Hematopoietic multipotent progenitor cell treated with erythropoietin and hydrocortisone succinate and interleukin-3 and kit ligand, for 8 days (in vitro differentiated cells): ENCODE measurements at regions not wholly inside any gene's neighbourhood (a gene's known extent, or its start where the extent isn't known, plus 50 kb on each side); places are given as distances from the start of the nearest gene placed in this dataset.
"Not testable (repeated sequence)": the region's sequence is repeated elsewhere in the genome, so short reads cannot be mapped to it uniquely, and the experiment has no call there.

Source experiments
- DNase-seq: peaks from one replicate; pipeline ENCODE4 v3.0.0-alpha.2; 2015

GRCh38 chr9:25830381-25830780 lies 152.1 kb upstream of the TUSC1 start:
- no peak for DNase-seq

- no peak for DNase-seq
Observed at GRCh38 chr9:25827626-25828025, 149.4 kb upstream of the TUSC1 start.

- no peak for DNase-seq
Observed at GRCh38 chr9:25816439-25816838, 138.2 kb upstream of the TUSC1 start.

- no peak for DNase-seq
Observed at GRCh38 chr9:25814023-25814422, 135.8 kb upstream of the TUSC1 start.

GRCh38 chr9:25813478-25813877 lies 135.2 kb upstream of the TUSC1 start:
- no peak for DNase-seq

- DNase-seq: no peak
Observed at GRCh38 chr9:25808554-25808953, 130.3 kb upstream of the TUSC1 start.

- no peak for DNase-seq
Observed at GRCh38 chr9:25804856-25805255, 126.6 kb upstream of the TUSC1 start.

GRCh38 chr9:25801989-25802388 lies 123.7 kb upstream of the TUSC1 start:
- DNase-seq: not testable (repeated sequence)

GRCh38 chr9:25773805-25774204 lies 95.6 kb upstream of the TUSC1 start:
- DNase-seq: no peak

- DNase-seq: no peak
Observed at GRCh38 chr9:25755951-25756350, 77.7 kb upstream of the TUSC1 start.

- DNase-seq: no peak
Observed at GRCh38 chr9:25752398-25752797, 74.2 kb upstream of the TUSC1 start.

- DNase-seq: no peak
Observed at GRCh38 chr9:25742256-25742655, 64.0 kb upstream of the TUSC1 start.

- no peak for DNase-seq
Observed at GRCh38 chr9:25733336-25733982, 55.2 kb upstream of the TUSC1 start.

- DNase-seq: not testable (repeated sequence)
Observed at GRCh38 chr9:25731895-25732794, 53.9 kb upstream of the TUSC1 start.
